SK-N-SH treated with all-trans-retinoic acid at 6 μM for 48 hours (cell line): ENCODE measurements at regions not wholly inside any gene's neighbourhood (a gene's known extent, or its start where the extent isn't known, plus 50 kb on each side); places are given as distances from the start of the nearest gene placed in this dataset.

ENCODE experiments used
- CREB5 ChIP-seq: fragments of 250-450 bp; sonication (Bioruptor Pico); IDR thresholded peaks from 2 replicates; pipeline ENCODE4 v1.5.1; 2020; ENCODE audit warnings: low read depth, mild to moderate bottlenecking, moderate library complexity
- CSDC2 ChIP-seq: fragments of 250-450 bp; sonication (Bioruptor Pico); IDR thresholded peaks from 2 replicates; pipeline ENCODE4 v1.5.0; 2020; ENCODE audit warnings: mild to moderate bottlenecking, moderate library complexity
- ZFP3 ChIP-seq: fragments of 250-450 bp; sonication (Bioruptor Pico); IDR thresholded peaks from 2 replicates; pipeline ENCODE4 v1.5.0; 2020; ENCODE audit warnings: mild to moderate bottlenecking, moderate library complexity
- TF ChIP-seq, protein P1 (sequence below): fragments of 250-450 bp; sonication (Bioruptor Pico); IDR thresholded peaks from 2 replicates; pipeline ENCODE4 v1.5.0; 2020; ENCODE audit warnings: mild to moderate bottlenecking, moderate library complexity

DNA sequence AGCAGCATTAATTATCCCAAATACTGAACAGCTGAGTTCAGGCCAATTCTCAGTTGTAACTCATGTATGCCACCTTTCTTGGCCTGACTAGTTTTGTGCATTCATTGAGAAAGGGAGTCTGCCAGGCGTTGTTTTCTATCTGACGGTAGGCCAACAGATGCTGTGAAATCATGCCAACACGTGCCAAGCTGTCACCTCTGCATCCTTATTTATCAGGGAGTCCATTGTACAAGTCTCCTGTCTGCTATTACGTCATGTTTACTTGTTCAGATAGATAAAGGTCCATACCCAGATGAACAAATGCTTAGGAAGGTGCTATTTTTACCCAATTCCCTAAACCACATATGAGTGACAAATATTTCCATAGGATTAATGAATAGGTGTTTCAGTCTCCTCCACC is 127.2 kb upstream of the CDK6 start:
- TF ChIP-seq CSDC2 (CRISPR knock-in tag) (no peak), CREB5 (CRISPR knock-in tag) (no peak), ZFP3 (no peak)
- TF ChIP-seq, protein P1, sequence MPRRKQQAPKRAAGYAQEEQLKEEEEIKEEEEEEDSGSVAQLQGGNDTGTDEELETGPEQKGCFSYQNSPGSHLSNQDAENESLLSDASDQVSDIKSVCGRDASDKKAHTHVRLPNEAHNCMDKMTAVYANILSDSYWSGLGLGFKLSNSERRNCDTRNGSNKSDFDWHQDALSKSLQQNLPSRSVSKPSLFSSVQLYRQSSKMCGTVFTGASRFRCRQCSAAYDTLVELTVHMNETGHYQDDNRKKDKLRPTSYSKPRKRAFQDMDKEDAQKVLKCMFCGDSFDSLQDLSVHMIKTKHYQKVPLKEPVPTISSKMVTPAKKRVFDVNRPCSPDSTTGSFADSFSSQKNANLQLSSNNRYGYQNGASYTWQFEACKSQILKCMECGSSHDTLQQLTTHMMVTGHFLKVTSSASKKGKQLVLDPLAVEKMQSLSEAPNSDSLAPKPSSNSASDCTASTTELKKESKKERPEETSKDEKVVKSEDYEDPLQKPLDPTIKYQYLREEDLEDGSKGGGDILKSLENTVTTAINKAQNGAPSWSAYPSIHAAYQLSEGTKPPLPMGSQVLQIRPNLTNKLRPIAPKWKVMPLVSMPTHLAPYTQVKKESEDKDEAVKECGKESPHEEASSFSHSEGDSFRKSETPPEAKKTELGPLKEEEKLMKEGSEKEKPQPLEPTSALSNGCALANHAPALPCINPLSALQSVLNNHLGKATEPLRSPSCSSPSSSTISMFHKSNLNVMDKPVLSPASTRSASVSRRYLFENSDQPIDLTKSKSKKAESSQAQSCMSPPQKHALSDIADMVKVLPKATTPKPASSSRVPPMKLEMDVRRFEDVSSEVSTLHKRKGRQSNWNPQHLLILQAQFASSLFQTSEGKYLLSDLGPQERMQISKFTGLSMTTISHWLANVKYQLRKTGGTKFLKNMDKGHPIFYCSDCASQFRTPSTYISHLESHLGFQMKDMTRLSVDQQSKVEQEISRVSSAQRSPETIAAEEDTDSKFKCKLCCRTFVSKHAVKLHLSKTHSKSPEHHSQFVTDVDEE (CRISPR knock-in tag) = no peak
